HTR-8/SVneo (cell line): ENCODE measurements at regions not wholly inside any gene's neighbourhood (a gene's known extent, or its start where the extent isn't known, plus 50 kb on each side); places are given as distances from the start of the nearest gene placed in this dataset.
"Not testable (repeated sequence)": the region's sequence is repeated elsewhere in the genome, so short reads cannot be mapped to it uniquely, and the experiment has no call there.

Source experiments
- DNase-seq: peaks from one replicate; pipeline ENCODE4 v3.0.0; 2011; ENCODE audit warnings: low spot score, mixed read lengths; ENCODE audit not compliant: insufficient read length
- FAIRE-seq: peaks from 2 replicates; lab custom pipeline; 2011; peaks lifted over from hg19 to GRCh38; lab: Jason Lieb, UNC

DNA sequence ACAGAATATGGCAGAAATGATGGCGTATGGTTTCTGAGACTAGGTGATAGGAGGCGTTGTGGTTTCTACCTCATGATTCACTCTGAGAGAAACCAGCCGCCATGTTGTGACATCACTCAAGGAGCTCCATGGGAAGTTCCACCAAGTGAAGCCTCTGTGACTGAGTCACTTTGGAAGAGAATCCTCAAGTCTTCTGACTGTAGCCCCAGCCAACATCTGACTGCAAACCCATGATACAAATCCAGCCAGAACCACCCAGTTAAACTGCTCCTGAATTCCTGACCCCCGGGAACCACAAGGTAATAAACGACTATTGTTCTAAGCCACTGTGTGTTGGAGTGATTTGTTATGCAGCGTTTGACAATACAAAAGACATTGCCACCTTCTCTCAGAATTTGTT, 91.1 kb upstream of the CARD11 start:
- DNase-seq (no peak), FAIRE-seq (no peak)

DNA sequence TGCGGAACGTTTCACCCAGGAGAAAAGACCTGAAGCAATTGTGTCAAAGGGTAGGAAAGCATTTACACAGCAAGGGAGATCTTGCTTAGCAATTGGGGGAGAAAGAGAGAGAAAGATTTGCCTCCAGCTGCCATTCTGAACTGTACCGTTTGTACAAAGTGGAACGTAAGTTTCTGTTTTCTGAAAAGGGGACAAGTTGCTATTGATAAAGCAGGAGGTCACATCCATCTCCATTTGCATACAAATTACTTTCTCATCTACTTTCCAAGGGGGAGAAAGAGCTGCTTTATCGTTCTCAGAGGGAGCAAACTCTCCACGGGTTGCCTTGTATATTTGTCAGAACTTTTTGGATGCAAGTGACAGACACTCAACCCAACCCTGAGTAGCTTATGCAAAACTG, 92.0 kb upstream of the CARD11 start:
- DNase-seq (no peak), FAIRE-seq (no peak)

DNA sequence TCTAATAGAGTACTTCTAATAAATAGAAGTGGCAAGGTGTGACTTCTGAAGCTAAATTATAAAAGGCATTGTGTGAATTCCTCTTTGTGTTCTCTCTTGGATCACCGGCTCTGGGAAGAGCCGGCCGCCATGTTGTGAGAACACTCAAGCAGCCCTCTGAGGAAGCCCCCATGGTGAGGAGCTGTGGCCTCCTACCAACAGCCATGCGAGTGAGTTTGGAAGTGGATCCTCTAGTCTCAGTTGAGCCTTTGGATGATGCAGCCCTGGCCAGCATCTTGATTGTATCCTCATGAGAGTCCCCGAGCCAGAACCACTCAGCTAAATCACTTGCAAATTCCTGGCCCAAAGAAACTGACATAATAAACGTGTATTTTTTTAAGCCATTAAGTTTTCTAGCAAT, 94.5 kb upstream of the CARD11 start:
- FAIRE-seq (no peak), DNase-seq (no peak)

- DNase-seq (no peak), FAIRE-seq (peak; percentile 51)
Measured at GRCh38 chr7:3138997-3139396, 95.3 kb upstream of the CARD11 start.

DNA sequence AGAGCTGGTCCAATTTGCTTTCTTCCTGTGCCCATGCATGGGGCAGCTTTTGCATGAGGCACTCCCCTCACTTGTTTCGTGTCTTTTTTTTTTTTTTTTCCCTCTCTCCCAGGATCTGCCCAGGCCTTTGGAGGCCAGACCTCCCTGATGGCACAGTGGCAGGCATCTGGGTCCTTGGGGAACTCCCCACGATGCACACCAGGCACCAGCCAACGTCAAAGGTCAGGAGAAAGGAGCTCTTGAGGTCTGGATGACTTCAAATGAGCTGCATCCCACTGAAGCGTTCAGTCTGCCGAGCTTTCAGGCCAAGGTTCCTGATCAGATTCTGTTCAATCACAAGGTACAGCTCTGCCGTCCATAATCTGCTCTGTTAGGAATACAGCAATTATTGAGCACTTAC, 97.2 kb upstream of the CARD11 start:
- FAIRE-seq (no peak), DNase-seq (no peak)

- FAIRE-seq (no peak), DNase-seq (no peak)
Measured at GRCh38 chr7:3141326-3141725, 97.7 kb upstream of the CARD11 start.

DNA sequence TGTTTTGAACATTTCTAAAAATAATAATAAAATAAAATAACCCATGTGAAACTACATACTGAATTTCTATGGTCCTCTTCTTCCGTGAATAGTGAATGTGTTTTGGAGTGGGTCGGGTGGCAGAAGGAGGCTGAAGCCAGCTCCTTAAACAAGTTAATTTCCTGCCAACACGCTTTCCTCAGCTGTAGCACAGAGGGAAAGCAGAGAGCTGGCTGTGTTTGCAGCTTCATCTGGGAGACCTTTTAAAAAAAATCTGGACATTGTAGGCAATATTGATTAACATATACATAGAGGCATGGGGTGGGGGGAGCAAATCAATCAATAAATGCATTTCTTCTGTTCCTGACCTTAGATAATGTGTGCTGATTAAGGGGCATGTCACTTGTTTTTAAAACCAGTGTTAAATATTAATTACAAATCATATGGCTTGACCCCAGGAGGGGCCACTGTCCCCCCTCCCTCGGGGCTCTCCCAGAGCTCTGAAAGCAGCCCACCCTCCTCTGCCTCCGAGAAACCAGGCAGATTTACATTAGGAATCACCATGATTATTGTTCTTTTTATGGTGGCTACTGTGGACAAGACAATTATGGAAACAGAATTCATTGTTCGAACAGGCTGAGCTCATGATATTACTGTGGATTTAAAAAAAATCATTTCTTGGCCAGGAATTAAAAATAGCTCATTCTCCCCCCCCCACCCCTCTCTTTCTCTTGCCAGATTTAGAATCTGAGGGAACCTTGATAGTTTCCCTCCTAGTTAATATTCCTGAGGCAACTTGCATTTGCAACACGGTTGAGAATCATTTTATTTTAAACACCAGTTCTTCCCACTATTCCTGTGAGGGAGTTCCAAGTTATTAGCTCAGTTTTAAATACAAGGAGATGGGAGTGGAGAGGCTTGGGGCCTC, 100.5 kb upstream of the CARD11 start:
- FAIRE-seq = no peak

DNA sequence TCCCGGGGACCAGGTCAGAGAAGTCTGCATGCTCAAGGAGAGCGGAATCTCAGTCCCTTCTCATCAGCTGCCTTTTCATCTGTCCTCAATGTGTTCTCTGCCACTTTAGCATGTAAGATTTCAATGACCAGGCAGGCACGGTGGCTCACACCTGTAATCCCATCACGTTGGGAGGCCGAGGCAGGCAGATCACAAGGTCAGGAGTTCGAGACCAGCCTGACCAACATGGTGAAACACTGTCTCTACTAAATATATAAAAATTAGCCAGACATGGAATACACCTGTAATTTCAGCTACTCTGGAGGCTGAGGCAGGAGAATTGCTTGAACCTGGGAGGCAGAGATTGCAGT, 101.1 kb upstream of the CARD11 start:
- not testable (repeated sequence) for FAIRE-seq, DNase-seq

More for the DNA sequence above, 100.5 kb upstream of the CARD11 start:
- no peak for DNase-seq

DNA sequence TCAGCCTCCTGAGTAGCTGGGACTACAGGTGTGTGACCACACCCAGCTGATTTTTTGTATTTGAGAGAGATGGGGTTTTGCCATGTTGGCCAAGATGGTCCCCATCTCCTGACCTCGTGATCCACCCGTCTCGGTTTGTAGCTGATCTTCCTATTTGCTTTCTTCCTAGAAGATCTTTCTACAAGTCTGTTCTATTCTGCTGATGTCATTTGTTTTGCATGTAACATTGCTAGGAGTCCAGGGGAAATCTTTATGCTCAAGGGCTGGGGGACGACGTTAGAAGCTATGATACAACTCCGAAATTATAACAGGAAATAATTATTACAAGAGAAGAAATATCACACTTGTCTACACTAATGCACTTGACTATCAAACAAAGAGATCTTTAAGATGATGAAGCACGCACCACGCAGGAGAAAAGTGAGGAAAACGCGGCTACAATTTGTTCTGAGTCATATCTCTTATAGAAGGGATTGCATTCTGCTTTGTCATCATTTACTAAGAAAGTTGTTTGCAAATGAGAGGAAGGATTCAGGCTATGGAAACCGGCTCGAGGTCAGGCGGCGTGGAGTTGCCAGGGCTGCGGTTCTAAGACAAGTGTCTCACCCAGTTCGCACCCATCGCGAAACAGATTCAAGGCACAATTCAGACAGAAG, 103.0 kb upstream of the CARD11 start:
- peak; percentile 62 for DNase-seq
- peak; percentile 69 for FAIRE-seq

DNA sequence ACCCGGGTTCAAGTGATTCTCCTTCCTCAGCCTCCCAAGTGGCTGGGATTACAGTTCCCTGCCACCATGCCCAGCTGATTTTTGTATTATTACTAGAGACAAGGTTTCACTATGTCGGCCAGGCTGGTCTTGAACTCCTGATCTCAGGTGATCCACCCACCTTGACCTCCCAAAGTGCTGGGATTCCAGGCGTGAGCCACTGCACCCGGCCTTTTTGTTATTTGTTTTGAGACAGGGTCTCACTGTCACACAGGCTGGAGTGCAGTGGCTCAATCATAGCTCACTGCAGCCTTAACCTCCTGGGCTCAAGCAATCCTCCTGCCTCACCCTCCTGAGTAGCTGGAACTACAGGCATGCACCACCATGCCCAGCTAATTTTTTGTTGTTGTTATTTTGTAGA, 104.8 kb upstream of the CARD11 start:
- not testable (repeated sequence) for FAIRE-seq

DNA sequence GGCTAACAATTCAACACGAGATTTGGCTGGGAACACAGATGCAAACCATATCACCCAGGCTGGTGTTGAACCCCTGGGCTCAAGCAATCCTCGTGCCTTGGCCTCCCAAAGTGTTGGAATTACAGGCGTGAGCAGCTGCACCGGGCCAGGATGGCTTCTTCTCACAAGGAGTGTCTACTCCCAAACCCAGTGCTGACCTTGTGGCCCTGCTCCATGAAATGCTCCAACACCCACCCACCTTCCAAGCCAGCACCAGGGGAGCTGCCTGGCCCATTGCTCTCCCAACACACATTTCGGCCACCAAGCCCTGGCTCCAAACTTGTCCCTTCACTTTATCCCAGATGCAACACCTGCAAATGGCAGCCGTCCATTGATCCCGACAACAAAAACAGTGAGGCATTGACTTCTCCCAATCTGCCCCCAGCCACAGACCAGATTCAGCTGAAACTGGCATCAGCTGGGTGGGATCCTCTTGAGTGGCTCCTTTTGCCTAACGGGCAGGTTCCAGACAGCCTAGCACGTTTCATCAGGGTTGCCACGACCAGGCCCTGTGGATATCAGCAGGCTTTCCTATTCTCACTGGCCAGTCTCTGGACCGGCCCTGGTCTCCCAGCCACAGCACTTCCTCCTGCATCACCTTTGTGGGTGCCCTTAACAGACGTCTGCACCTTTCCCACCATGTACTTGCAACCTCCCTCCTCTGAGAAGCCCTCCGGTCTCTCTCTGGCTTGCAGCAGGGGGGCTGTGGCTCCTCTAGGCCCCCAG, 105.7 kb upstream of the CARD11 start:
- FAIRE-seq (no peak), DNase-seq (no peak)

More for the DNA sequence above, 104.8 kb upstream of the CARD11 start:
- not testable (repeated sequence) for DNase-seq

- DNase-seq = no peak
- FAIRE-seq = no peak
Measured at GRCh38 chr7:3150027-3150426, 106.4 kb upstream of the CARD11 start.

- FAIRE-seq (no peak), DNase-seq (no peak)
Measured at GRCh38 chr7:3151784-3152183, 108.1 kb upstream of the CARD11 start.

DNA sequence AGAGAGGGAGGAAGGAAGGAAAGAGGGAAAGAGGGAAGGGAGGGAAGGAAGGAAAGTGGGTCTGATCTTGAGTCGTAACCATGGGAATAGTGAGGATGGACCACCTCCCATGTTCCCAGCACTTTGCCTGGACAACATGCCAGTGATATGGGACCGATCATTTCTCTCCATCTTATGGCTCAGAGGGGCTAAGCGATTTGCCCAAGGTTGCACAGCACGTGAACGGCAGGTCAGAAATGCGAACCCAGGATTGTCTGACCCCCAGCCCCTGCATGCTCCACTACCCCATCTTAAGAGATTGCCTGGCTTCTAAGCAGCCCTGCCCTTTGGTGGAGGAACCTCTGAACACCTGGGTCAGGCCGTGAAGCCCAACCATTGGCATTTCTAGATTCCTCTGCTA, 109.0 kb upstream of the CARD11 start:
- no peak for FAIRE-seq

DNA sequence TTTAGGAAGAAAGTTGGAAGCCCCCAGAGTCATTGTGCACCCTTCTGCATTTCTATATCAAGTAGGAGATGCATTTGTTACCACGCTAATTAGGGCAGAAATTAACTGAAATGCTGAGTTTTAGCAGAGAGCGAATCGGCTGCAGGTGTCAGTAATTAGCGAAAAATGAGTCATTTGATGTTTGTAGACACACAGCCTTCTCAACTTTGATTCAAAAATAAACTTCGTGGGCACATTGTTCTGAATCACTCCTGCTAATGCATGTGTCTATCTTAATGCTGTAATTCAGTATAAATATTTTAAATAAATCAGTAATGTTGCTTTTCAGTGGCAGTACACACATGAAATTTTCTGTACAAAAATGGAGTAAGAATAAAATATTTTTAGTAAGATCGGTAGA, 109.5 kb upstream of the CARD11 start:
- FAIRE-seq (no peak), DNase-seq (no peak)

More for the DNA sequence above, 109.0 kb upstream of the CARD11 start:
- no peak for DNase-seq

- DNase-seq (no peak), FAIRE-seq (no peak)
Measured at GRCh38 chr7:3154317-3154716, 110.7 kb upstream of the CARD11 start.

DNA sequence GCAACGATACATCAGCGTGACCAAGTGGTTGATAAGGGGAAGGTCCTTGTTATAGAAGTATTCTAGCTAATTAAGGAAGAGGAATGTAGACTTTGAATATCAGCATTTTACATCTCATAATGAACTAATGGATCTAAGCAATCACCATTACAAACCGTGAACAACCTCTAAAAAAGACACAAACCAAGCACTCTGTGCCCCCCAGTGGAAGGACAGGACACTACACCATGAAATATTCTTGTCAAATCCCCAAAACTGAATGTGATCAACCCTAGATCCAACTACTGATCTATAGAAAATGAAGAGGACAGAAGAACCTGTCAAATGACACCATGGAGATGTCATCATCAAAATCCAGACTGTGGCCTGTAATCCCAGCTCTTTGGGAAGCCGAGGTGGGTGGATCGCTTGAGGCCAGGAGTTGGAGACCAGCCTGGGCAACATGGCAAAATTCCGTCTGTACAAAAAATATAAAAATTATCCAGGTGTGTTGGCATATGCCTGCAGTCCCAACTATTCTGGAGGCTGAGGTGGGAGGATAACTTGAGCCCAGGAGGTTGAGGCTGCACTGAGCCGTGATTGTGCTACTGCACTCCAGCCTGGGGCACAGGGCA, 111.3 kb upstream of the CARD11 start:
- peak; percentile 63 for FAIRE-seq
- DNase-seq = peak; percentile 68

GRCh38 chr7:3156508-3156907, 112.8 kb upstream of the CARD11 start:
- DNase-seq (no peak), FAIRE-seq (no peak)

- no peak for FAIRE-seq
- DNase-seq = no peak
Measured at GRCh38 chr7:3157566-3158287, 114.1 kb upstream of the CARD11 start.

GRCh38 chr7:3158341-3158760, 114.7 kb upstream of the CARD11 start:
- no peak for FAIRE-seq
- no peak for DNase-seq
